Astrocyte (in vitro differentiated cells and primary cell): ENCODE measurements at regions not wholly inside any gene's neighbourhood (a gene's known extent, or its start where the extent isn't known, plus 50 kb on each side); places are given as distances from the start of the nearest gene placed in this dataset.
A peak's percentile ranks its signal among the peaks of the same experiment; 100 is the strongest.

ENCODE experiments used
- DNase-seq: peaks from one replicate; pipeline ENCODE4 v3.0.0-alpha.2; 2010; ENCODE audit warnings: low read depth
- FAIRE-seq: peaks from 2 replicates; lab custom pipeline; 2011; peaks lifted over from hg19 to GRCh38; lab: Jason Lieb, UNC
- H2AFZ ChIP-seq: 2 replicates; pipeline ENCODE4 v1.6.0; 2012; ENCODE audit warnings: low read depth, low read length, inconsistent platforms
- H3K27ac ChIP-seq: 2 replicates; pipeline ENCODE4 v1.5.1; 2011; ENCODE audit warnings: low read depth, low read length, inconsistent platforms
- H3K27me3 ChIP-seq: 2 replicates; pipeline ENCODE4 v1.6.0; 2011; ENCODE audit warnings: low read length, inconsistent platforms; ENCODE audit not compliant: insufficient read depth
- H3K36me3 ChIP-seq: 2 replicates; pipeline ENCODE4 v1.5.1; 2011; ENCODE audit warnings: low read length, inconsistent platforms; ENCODE audit not compliant: insufficient read depth
- H3K4me1 ChIP-seq: 2 replicates; pipeline ENCODE4 v1.5.1; 2011; ENCODE audit warnings: low read length, inconsistent platforms; ENCODE audit not compliant: insufficient read depth
- H3K4me2 ChIP-seq: 2 replicates; pipeline ENCODE4 v1.6.0; 2012; ENCODE audit warnings: low read length, inconsistent platforms
- H3K4me3 ChIP-seq: 2 replicates; pipeline ENCODE4 v1.5.1; 2011; ENCODE audit warnings: low read depth, mild to moderate bottlenecking, low read length, inconsistent platforms; ENCODE audit not compliant: insufficient read depth
- H3K79me2 ChIP-seq: 2 replicates; pipeline ENCODE4 v1.6.0; 2012; ENCODE audit warnings: mild to moderate bottlenecking, low read length, inconsistent platforms; ENCODE audit not compliant: insufficient read depth
- H3K9ac ChIP-seq: 2 replicates; pipeline ENCODE4 v1.6.0; 2012; ENCODE audit warnings: mild to moderate bottlenecking, low read length, inconsistent platforms
- H3K9me3 ChIP-seq: 2 replicates; pipeline ENCODE4 v1.5.1; 2012; ENCODE audit warnings: low read depth, mild to moderate bottlenecking, low read length, inconsistent platforms; ENCODE audit not compliant: insufficient read depth
- H4K20me1 ChIP-seq: 2 replicates; pipeline ENCODE4 v1.6.0; 2012; ENCODE audit warnings: low read length, inconsistent platforms; ENCODE audit not compliant: insufficient read depth
- H3K27ac Mint-ChIP-seq: one replicate; pipeline ENCODE4 v1.8.0; 2021; ENCODE audit warnings: mild to moderate bottlenecking, mixed read lengths; ENCODE audit not compliant: unreplicated experiment
- H3K27me3 Mint-ChIP-seq: one replicate; pipeline ENCODE4 v1.8.0; 2021; ENCODE audit warnings: low read depth, mixed read lengths; ENCODE audit not compliant: unreplicated experiment
- H3K36me3 Mint-ChIP-seq: one replicate; pipeline ENCODE4 v1.8.0; 2021; ENCODE audit warnings: low read depth, mixed read lengths; ENCODE audit not compliant: unreplicated experiment
- H3K4me1 Mint-ChIP-seq: one replicate; pipeline ENCODE4 v1.8.0; 2021; ENCODE audit warnings: low read depth, mixed read lengths; ENCODE audit not compliant: unreplicated experiment
- H3K4me3 Mint-ChIP-seq: one replicate; pipeline ENCODE4 v1.8.0; 2021; ENCODE audit warnings: mild to moderate bottlenecking, moderate library complexity, mixed read lengths; ENCODE audit not compliant: unreplicated experiment
- H3K9me3 Mint-ChIP-seq: one replicate; pipeline ENCODE4 v1.8.0; 2021; ENCODE audit warnings: mild to moderate bottlenecking, mixed read lengths; ENCODE audit not compliant: unreplicated experiment
- CTCF ChIP-seq: IDR thresholded peaks from 2 replicates; pipeline ENCODE4 v1.5.1; 2011; ENCODE audit warnings: low read depth, mild to moderate bottlenecking, inconsistent platforms, low read length, moderate library complexity; ENCODE audit not compliant: insufficient read depth
- EZH2 ChIP-seq: IDR thresholded peaks from 2 replicates; pipeline ENCODE4 v1.6.1; 2012; ENCODE audit warnings: mild to moderate bottlenecking, low read length, inconsistent platforms; ENCODE audit not compliant: insufficient read depth

- Histone ChIP-seq H3K27ac (no peak overlapping the region), H3K4me2 (no peak overlapping the region), H3K4me1 (no peaks in the 10 kb centered on the region), H3K36me3 (no peaks in the 10 kb centered on the region), H3K79me2 (no peaks in the 10 kb centered on the region), H3K9me3 (no peaks in the 10 kb centered on the region), H3K9ac (no peak overlapping the region), H3K4me3 (no peak overlapping the region), H2AFZ (no peak overlapping the region), H4K20me1 (no peaks in the 10 kb centered on the region), H3K27me3 (no peaks in the 10 kb centered on the region)
- Mint-ChIP-seq H3K36me3 (no peaks in the 10 kb centered on the region), H3K27me3 (no peaks in the 10 kb centered on the region), H3K9me3 (no peaks in the 10 kb centered on the region), H3K4me3 (no peak overlapping the region), H3K4me1 (peaks cover 9% of the 10 kb centered on the region), H3K27ac (peak overlapping the region; percentile 30)
- FAIRE-seq (no peak), DNase-seq (no peak)
- TF ChIP-seq CTCF (no peak), EZH2 (no peak)
Measured at GRCh38 chr5:29262339-29263123, 1931.0 kb upstream of the CDH6 start.

GRCh38 chr5:29261213-29261612 is 1932.3 kb upstream of the CDH6 start:
- TF ChIP-seq EZH2 (no peak), CTCF (no peak)
- no peak overlapping the region for H3K27ac Mint-ChIP-seq
- Histone ChIP-seq H3K4me2 (no peak overlapping the region), H3K36me3 (no peaks in the 10 kb centered on the region), H4K20me1 (no peaks in the 10 kb centered on the region), H3K9me3 (no peaks in the 10 kb centered on the region), H3K27ac (no peak overlapping the region), H3K27me3 (no peaks in the 10 kb centered on the region), H3K9ac (no peak overlapping the region), H3K79me2 (no peaks in the 10 kb centered on the region), H3K4me1 (no peaks in the 10 kb centered on the region), H3K4me3 (no peak overlapping the region), H2AFZ (no peak overlapping the region)
- no peak overlapping the region for H3K4me3 Mint-ChIP-seq
- DNase-seq (no peak), FAIRE-seq (no peak)
- H3K27me3 Mint-ChIP-seq: no peaks in the 10 kb centered on the region
- H3K4me1 Mint-ChIP-seq: peaks cover 9% of the 10 kb centered on the region
- no peaks in the 10 kb centered on the region for H3K36me3 Mint-ChIP-seq
- H3K9me3 Mint-ChIP-seq: no peaks in the 10 kb centered on the region

- H3K9me3 ChIP-seq: no peaks in the 10 kb centered on the region
- FAIRE-seq: no peak
- no peaks in the 10 kb centered on the region for H3K79me2 ChIP-seq
- peaks cover 2% of the 10 kb centered on the region for H3K27me3 Mint-ChIP-seq
- H3K36me3 Mint-ChIP-seq: no peaks in the 10 kb centered on the region
- H2AFZ ChIP-seq: no peak overlapping the region
- TF ChIP-seq EZH2 (no peak), CTCF (no peak)
- no peak overlapping the region for H3K4me3 ChIP-seq
- H3K4me3 Mint-ChIP-seq: no peak overlapping the region
- H3K9ac ChIP-seq: no peak overlapping the region
- H3K27me3 ChIP-seq: no peaks in the 10 kb centered on the region
- peaks cover 2% of the 10 kb centered on the region for H3K4me1 Mint-ChIP-seq
- no peaks in the 10 kb centered on the region for H3K4me1 ChIP-seq
- no peaks in the 10 kb centered on the region for H4K20me1 ChIP-seq
- DNase-seq: no peak
- H3K27ac ChIP-seq: no peak overlapping the region
- H3K9me3 Mint-ChIP-seq: no peaks in the 10 kb centered on the region
- H3K36me3 ChIP-seq: no peaks in the 10 kb centered on the region
- H3K4me2 ChIP-seq: no peak overlapping the region
- H3K27ac Mint-ChIP-seq: no peak overlapping the region
Measured at GRCh38 chr5:29252390-29252789, 1941.1 kb upstream of the CDH6 start.
